ENCODE measurements at regions not wholly inside any gene's neighbourhood (a gene's known extent, or its start where the extent isn't known, plus 50 kb on each side); places are given as distances from the start of the nearest gene placed in this dataset.
A peak's percentile ranks its signal among the peaks of the same experiment; 100 is the strongest.

DNA sequence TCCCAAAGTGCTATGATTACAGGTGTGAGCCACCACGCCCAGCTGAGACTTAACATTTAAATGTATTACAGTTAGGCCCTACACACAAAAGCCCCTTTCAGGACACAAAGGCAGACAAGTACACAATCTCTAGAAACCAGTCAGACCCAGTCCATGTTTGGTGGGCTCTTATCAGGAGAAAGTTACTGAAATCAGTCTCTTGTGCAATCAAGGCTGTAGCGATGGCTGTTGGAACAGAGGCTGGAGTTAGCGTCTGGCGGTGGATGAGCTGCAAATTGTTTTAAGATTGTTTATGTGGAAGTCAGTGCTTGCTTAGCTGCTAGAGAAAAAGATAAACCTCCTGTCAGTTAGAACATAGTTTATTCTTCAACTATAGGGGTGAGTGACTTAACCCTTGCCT, 89.5 kb upstream of the SNRPN start:
- ATAC-seq (ENCODE audit: insufficient read depth, low FRiP score) (no peak), DNase-seq (peak; percentile 31 to 75 (median 63))
- peaks cover 0 to 5% (median 0%) of the 10 kb centered on the region in 5 donors for H3K4me1 ChIP-seq (ENCODE audit: control insufficient read depth in 5 of 5, insufficient read depth in 5 of 5, low read length in 5 of 5)
- WGBS, 2 donors, result 77% methylated on average over 4 of the region's 4 CpGs
- H3K9ac ChIP-seq (ENCODE audit: insufficient read depth in 1 of 2, low read length in 2 of 2), result no peak overlapping the region
- H3K4me3 ChIP-seq, result no peak overlapping the region
- peaks cover 0 to 8% (median 0%) of the 10 kb centered on the region in 4 donors for H3K9me3 ChIP-seq (ENCODE audit: control insufficient read depth in 4 of 4, insufficient read depth in 3 of 4, low read length in 3 of 4)
- H3K36me3 ChIP-seq (ENCODE audit: control insufficient read depth in 4 of 4, insufficient read depth in 4 of 4, low read length in 4 of 4), result no peaks in the 10 kb centered on the region
- TF ChIP-seq, protein P1, sequence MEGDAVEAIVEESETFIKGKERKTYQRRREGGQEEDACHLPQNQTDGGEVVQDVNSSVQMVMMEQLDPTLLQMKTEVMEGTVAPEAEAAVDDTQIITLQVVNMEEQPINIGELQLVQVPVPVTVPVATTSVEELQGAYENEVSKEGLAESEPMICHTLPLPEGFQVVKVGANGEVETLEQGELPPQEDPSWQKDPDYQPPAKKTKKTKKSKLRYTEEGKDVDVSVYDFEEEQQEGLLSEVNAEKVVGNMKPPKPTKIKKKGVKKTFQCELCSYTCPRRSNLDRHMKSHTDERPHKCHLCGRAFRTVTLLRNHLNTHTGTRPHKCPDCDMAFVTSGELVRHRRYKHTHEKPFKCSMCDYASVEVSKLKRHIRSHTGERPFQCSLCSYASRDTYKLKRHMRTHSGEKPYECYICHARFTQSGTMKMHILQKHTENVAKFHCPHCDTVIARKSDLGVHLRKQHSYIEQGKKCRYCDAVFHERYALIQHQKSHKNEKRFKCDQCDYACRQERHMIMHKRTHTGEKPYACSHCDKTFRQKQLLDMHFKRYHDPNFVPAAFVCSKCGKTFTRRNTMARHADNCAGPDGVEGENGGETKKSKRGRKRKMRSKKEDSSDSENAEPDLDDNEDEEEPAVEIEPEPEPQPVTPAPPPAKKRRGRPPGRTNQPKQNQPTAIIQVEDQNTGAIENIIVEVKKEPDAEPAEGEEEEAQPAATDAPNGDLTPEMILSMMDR (IDR thresholded peaks at IDR 0.05; ENCODE audit: control extremely low read depth, extremely low read depth), result no peak
- H3K27ac ChIP-seq (ENCODE audit: low read depth in 1 of 2, low read length in 1 of 2), result no peak overlapping the region
- H3K27me3 ChIP-seq (ENCODE audit: control insufficient read depth in 3 of 3, insufficient read depth in 3 of 3, low read length in 2 of 3), result no peaks in the 10 kb centered on the region

DNA sequence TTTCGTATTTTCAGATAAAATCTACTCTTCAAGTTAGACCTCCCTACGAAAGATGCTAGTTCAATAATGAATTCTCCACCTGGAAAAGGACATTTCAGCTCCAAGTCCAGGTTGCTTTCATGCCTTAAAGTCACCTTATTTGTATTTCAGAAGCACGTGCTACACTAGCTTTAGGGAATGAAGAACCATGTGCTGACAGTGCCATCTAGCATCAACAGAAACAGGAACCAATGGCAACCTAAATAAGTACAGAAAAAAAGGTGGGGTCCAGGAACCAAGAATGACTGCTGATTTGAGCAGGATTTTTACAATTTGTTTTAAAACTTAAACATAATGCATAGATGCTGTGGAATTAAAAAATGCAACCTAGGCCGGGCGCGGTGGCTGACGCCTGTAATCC, 77.6 kb upstream of the SNRPN start:
- TF ChIP-seq, protein P1 (IDR thresholded peaks at IDR 0.05; ENCODE audit: control extremely low read depth, extremely low read depth), result no peak
- peaks cover 0 to 11% (median 0%) of the 10 kb centered on the region in 4 donors for H3K9me3 ChIP-seq (ENCODE audit: control insufficient read depth in 4 of 4, insufficient read depth in 3 of 4, low read length in 3 of 4)
- no peaks in the 10 kb centered on the region for H3K36me3 ChIP-seq (ENCODE audit: control insufficient read depth in 4 of 4, insufficient read depth in 4 of 4, low read length in 4 of 4)
- WGBS, 2 donors, result 85% methylated on average over 7 of the region's 7 CpGs
- no peaks in the 10 kb centered on the region for H3K4me1 ChIP-seq (ENCODE audit: control insufficient read depth in 5 of 5, insufficient read depth in 5 of 5, low read length in 5 of 5)
- ATAC-seq (ENCODE audit: insufficient read depth, low FRiP score), result no peak
- peak in 2 of 3 donors; percentile 12 to 37 for DNase-seq
- H3K27me3 ChIP-seq (ENCODE audit: control insufficient read depth in 3 of 3, insufficient read depth in 3 of 3, low read length in 2 of 3), result no peaks in the 10 kb centered on the region
- H3K4me3 ChIP-seq, result no peak overlapping the region
- no peak overlapping the region for H3K9ac ChIP-seq (ENCODE audit: insufficient read depth in 1 of 2, low read length in 2 of 2)
- H3K27ac ChIP-seq (ENCODE audit: low read depth in 1 of 2, low read length in 1 of 2), result no peak overlapping the region

DNA sequence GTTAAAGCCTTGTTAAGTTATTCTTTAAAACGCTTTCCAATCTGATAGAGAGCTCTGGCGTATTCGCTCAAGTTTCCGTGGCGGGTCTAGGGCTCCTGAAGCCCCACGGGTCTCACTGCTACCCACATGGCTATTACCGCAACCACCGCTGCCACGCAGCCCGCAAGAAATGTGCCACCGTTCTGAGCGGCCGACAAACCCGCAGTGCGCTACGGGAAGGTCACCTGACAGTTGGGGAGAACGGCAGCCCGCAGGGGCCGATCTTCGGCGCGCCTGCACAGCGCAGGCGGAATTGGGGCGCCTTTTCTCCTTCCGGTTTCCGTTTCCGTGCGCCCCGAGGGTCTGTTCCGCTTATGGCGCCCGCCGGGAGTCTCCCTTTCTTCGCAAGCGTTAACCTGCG, 76.6 kb upstream of the SNRPN start:
- WGBS, 2 donors, result 36 to 46% methylated on average over 37 of the region's 37 CpGs
- TF ChIP-seq, protein P1 (IDR thresholded peaks at IDR 0.05; ENCODE audit: control extremely low read depth, extremely low read depth), result no peak
- Histone ChIP-seq H3K27me3 (ENCODE audit: control insufficient read depth in 3 of 3, insufficient read depth in 3 of 3, low read length in 2 of 3) (no peaks in the 10 kb centered on the region), H3K4me1 (ENCODE audit: control insufficient read depth in 5 of 5, insufficient read depth in 5 of 5, low read length in 5 of 5) (no peaks in the 10 kb centered on the region), H3K27ac (ENCODE audit: low read depth in 1 of 2, low read length in 1 of 2) (no peak overlapping the region), H3K36me3 (ENCODE audit: control insufficient read depth in 4 of 4, insufficient read depth in 4 of 4, low read length in 4 of 4) (no peaks in the 10 kb centered on the region), H3K4me3 (no peak overlapping the region), H3K9me3 (ENCODE audit: control insufficient read depth in 4 of 4, insufficient read depth in 3 of 4, low read length in 3 of 4) (peaks cover 0 to 9% (median 0%) of the 10 kb centered on the region in 4 donors), H3K9ac (ENCODE audit: insufficient read depth in 1 of 2, low read length in 2 of 2) (peak overlapping the region; percentile 47 to 55)
- ATAC-seq (ENCODE audit: insufficient read depth, low FRiP score), result no peak
- DNase-seq, result peak; percentile 81 to 91 (median 82)

DNA sequence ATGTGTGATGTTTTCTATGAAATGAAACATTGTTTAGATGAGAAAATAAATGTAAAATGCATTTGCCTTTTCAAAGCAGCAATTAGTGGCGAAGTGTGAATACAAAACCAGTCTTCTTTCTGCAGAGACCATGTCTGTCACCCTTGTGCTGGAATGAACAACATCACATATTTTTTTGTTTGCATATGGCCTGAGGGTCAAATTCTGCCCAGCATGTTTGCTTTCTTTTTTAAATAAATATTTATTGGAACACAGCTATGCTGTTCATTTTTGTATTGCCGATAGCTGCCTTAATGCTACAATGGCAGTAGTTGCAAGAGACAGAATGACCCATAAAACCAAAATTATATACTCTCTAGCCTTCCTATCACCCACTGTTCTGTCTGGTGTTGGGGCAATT, 75.3 kb upstream of the SNRPN start:
- Histone ChIP-seq H3K27me3 (ENCODE audit: control insufficient read depth in 3 of 3, insufficient read depth in 3 of 3, low read length in 2 of 3) (no peaks in the 10 kb centered on the region), H3K36me3 (ENCODE audit: control insufficient read depth in 4 of 4, insufficient read depth in 4 of 4, low read length in 4 of 4) (no peaks in the 10 kb centered on the region), H3K4me3 (no peak overlapping the region), H3K9ac (ENCODE audit: insufficient read depth in 1 of 2, low read length in 2 of 2) (no peak overlapping the region), H3K4me1 (ENCODE audit: control insufficient read depth in 5 of 5, insufficient read depth in 5 of 5, low read length in 5 of 5) (no peaks in the 10 kb centered on the region), H3K27ac (ENCODE audit: low read depth in 1 of 2, low read length in 1 of 2) (no peak overlapping the region), H3K9me3 (ENCODE audit: control insufficient read depth in 4 of 4, insufficient read depth in 3 of 4, low read length in 3 of 4) (peaks cover 0 to 11% (median 0%) of the 10 kb centered on the region in 4 donors)
- ATAC-seq (ENCODE audit: insufficient read depth, low FRiP score) (no peak), DNase-seq (no peak)
- WGBS, 2 donors, result 59 to 79% methylated on average over 2 of the region's 2 CpGs
- TF ChIP-seq, protein P1 (IDR thresholded peaks at IDR 0.05; ENCODE audit: control extremely low read depth, extremely low read depth), result no peak
